Endothelial cell of umbilical vein (primary cell): ENCODE measurements at regions not wholly inside any gene's neighbourhood (a gene's known extent, or its start where the extent isn't known, plus 50 kb on each side); places are given as distances from the start of the nearest gene placed in this dataset.

Source experiments
- BruUV-seq: library from RNA; stranded (reverse); fragments of 400-500 nt; replicated peaks from 2 replicates; lab custom pipeline; 2021; lab: Mats Ljungman, UMichigan
- CTCF ChIA-PET: fragments of 300-600, 350-600 bp; sonication (Branson Sonifier 250); formaldehyde crosslinking; loops from one replicate; lab custom pipeline; 2021; ENCODE audit warnings: antibody characterized with exemption, inconsistent platforms; lab: Charles Lee
- POLR2A ChIA-PET: fragments of 300-600, 350-600 bp; sonication (Branson Sonifier 250); formaldehyde crosslinking; loops from one replicate; lab custom pipeline; 2021; ENCODE audit warnings: antibody characterized with exemption, inconsistent platforms; lab: Charles Lee
- DNase-seq: peaks from one replicate; pipeline ENCODE4 v3.0.0-alpha.2; 2011; ENCODE audit warnings: low read depth, low spot score
- FAIRE-seq: peaks from 2 replicates; lab custom pipeline; 2011; peaks lifted over from hg19 to GRCh38; lab: Jason Lieb, UNC
- H2AFZ ChIP-seq: 2 replicates; pipeline ENCODE4 v1.6.0; 2012; ENCODE audit warnings: low read depth, low read length, control low read depth, inconsistent platforms
- H3K27ac ChIP-seq: 2 replicates; pipeline ENCODE4 v1.5.1; 2011; ENCODE audit warnings: low read depth, mild to moderate bottlenecking, control low read depth, low read length, moderate library complexity; ENCODE audit not compliant: insufficient read depth
- H3K27me3 ChIP-seq, 2 experiments: 2 replicates each; pipeline versions ENCODE4 v1.6.0 to v1.6.1; 2011; ENCODE audit warnings: low read length in 2 of 2, mixed read lengths in 1 of 2; ENCODE audit not compliant: control insufficient read depth in 2 of 2, insufficient read depth in 2 of 2
- H3K36me3 ChIP-seq, 2 experiments: 2 replicates in 1 of 2; 3 replicates in 1 of 2; pipeline ENCODE4 v1.5.1; 2011; ENCODE audit warnings: low read length in 2 of 2, mild to moderate bottlenecking in 1 of 2, moderate library complexity in 1 of 2; ENCODE audit not compliant: control insufficient read depth in 2 of 2, insufficient read depth in 2 of 2; ENCODE audit errors: extremely low read depth in 1 of 2
- H3K4me1 ChIP-seq: 3 replicates; pipeline ENCODE4 v1.5.1; 2011; ENCODE audit warnings: mild to moderate bottlenecking, low read length; ENCODE audit not compliant: control insufficient read depth, insufficient read depth; ENCODE audit errors: extremely low read depth
- H3K4me2 ChIP-seq: 2 replicates; pipeline ENCODE4 v1.6.1; 2011; ENCODE audit warnings: low read length, control low read depth, mixed read lengths; ENCODE audit not compliant: insufficient read depth
- H3K4me3 ChIP-seq, 3 experiments: fragments of 200-600 bp in 1 of 3; sonication (generic), shearing (Covaris generic) in 1 of 3; replicated peaks in 1 of 3; 2 replicates each; pipeline ENCODE4 v1.5.1; 2011 to 2016; ENCODE audit warnings: control low read depth in 3 of 3, low read length in 3 of 3, mild to moderate bottlenecking in 2 of 3, inconsistent platforms in 1 of 3, low read depth in 1 of 3, moderate library complexity in 1 of 3; ENCODE audit not compliant: insufficient read depth in 1 of 3
- H3K79me2 ChIP-seq: 2 replicates; pipeline ENCODE4 v1.6.0; 2012; ENCODE audit warnings: low read length, inconsistent platforms; ENCODE audit not compliant: control insufficient read depth, insufficient read depth
- H3K9ac ChIP-seq: replicated peaks from 2 replicates; pipeline ENCODE3; 2011; ENCODE audit warnings: low read length, control low read depth; ENCODE audit not compliant: insufficient read depth; ENCODE audit errors: extremely low read depth
- H3K9me1 ChIP-seq: replicated peaks from 3 replicates; pipeline ENCODE4 v1.6.0; 2011; ENCODE audit warnings: mild to moderate bottlenecking, low read length; ENCODE audit not compliant: control insufficient read depth, insufficient read depth; ENCODE audit errors: extremely low read depth
- H3K9me3 ChIP-seq: replicated peaks from 2 replicates; pipeline ENCODE4 v1.5.1; 2012; ENCODE audit warnings: low read length, inconsistent platforms; ENCODE audit not compliant: control insufficient read depth, insufficient read depth
- H4K20me1 ChIP-seq: replicated peaks from 2 replicates; pipeline ENCODE3; 2011; ENCODE audit warnings: mild to moderate bottlenecking, low read length; ENCODE audit not compliant: control insufficient read depth, insufficient read depth; ENCODE audit errors: extremely low read depth
- EZH2 ChIP-seq: IDR thresholded peaks from 2 replicates; pipeline ENCODE4 v1.6.1; 2012; ENCODE audit warnings: borderline replicate concordance, low read depth, mild to moderate bottlenecking, moderate library complexity, low read length, inconsistent platforms; ENCODE audit not compliant: severe bottlenecking
- FOS ChIP-seq: IDR thresholded peaks from 2 replicates; pipeline ENCODE4 v1.6.1; 2011; ENCODE audit warnings: mild to moderate bottlenecking, low read length, moderate library complexity, borderline replicate concordance; ENCODE audit not compliant: insufficient read depth
- GATA2 ChIP-seq: IDR thresholded peaks from 2 replicates; pipeline ENCODE4 v1.7.0; 2011; ENCODE audit warnings: low read depth, mild to moderate bottlenecking, moderate library complexity, mixed read lengths, low read length; ENCODE audit not compliant: insufficient read length, insufficient read depth
- JUN ChIP-seq: IDR thresholded peaks from 2 replicates; pipeline ENCODE4 v1.6.1; 2011; ENCODE audit warnings: borderline replicate concordance, low read depth; ENCODE audit not compliant: insufficient read length, insufficient read depth
- MYC ChIP-seq: IDR thresholded peaks from one replicate; pipeline ENCODE4 v1.6.1; 2011; ENCODE audit warnings: mild to moderate bottlenecking, low read depth, low read length
- POLR2A ChIP-seq: IDR thresholded peaks from 2 replicates; pipeline ENCODE4 v1.6.1; 2012; ENCODE audit warnings: low read depth, mild to moderate bottlenecking, control low read depth, low read length
- POLR2AphosphoS5 ChIP-seq: IDR thresholded peaks from 2 replicates; pipeline ENCODE4 v1.6.1; 2012; ENCODE audit warnings: low read depth, mild to moderate bottlenecking, control low read depth, low read length, moderate library complexity; ENCODE audit not compliant: insufficient read depth
- dilution Hi-C: fragments of 300-500 bp; cut with MboI; formaldehyde crosslinking; loops from one replicate; pipeline ENCODE4 v1.15.0; 2019; ENCODE audit warnings: low sequenced_read_pairs; ENCODE audit not compliant: extremely low pct_ligation_motif_present
- intact Hi-C: fragments of 100-400 bp; cut with micrococcal nuclease; formaldehyde crosslinking; loops from one replicate; pipeline ENCODE4 v1.10.0; 2022
- TF ChIP-seq, protein P1 (sequence below): IDR thresholded peaks from 2 replicates; pipeline ENCODE4 v1.6.1; 2011; ENCODE audit not compliant: insufficient read depth, insufficient read length
- TF ChIP-seq, protein P2 (sequence below), 2 donors: IDR thresholded peaks; 1 replicate in 1 of 2; 2 replicates in 1 of 2; pipeline ENCODE4 v1.5.1; 2011; ENCODE audit warnings: low read length in 2 of 2, mild to moderate bottlenecking in 2 of 2, moderate library complexity in 2 of 2, control low read depth in 1 of 2, inconsistent platforms in 1 of 2, low read depth in 1 of 2; ENCODE audit not compliant: insufficient read depth in 1 of 2; ENCODE audit errors: extremely low read depth in 1 of 2

- Histone ChIP-seq H2AFZ (no peak overlapping the region), H3K27me3 (no peaks in the 10 kb centered on the region), H3K9ac (no peak overlapping the region), H4K20me1 (no peaks in the 10 kb centered on the region), H3K27ac (no peak overlapping the region), H3K9me3 (no peaks in the 10 kb centered on the region), H3K9me1 (no peaks in the 10 kb centered on the region), H3K4me3 (no peak overlapping the region), H3K36me3 (no peaks in the 10 kb centered on the region), H3K4me1 (no peaks in the 10 kb centered on the region), H3K79me2 (no peaks in the 10 kb centered on the region), H3K4me2 (no peak overlapping the region)
- intact Hi-C loops: loop anchor here (1.0 kb wide), 3 partner anchors 890 to 1486 kb away; no protein-coding TSS in a partner anchor
- no TSS peak for BruUV-seq
- FAIRE-seq (no peak), DNase-seq (no peak)
- TF ChIP-seq, protein P1, sequence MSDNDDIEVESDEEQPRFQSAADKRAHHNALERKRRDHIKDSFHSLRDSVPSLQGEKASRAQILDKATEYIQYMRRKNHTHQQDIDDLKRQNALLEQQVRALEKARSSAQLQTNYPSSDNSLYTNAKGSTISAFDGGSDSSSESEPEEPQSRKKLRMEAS: no peak
- TF ChIP-seq EZH2: no peak
- TF ChIP-seq POLR2A: no peak
- no peak for TF ChIP-seq MYC
- TF ChIP-seq GATA2: no peak
- TF ChIP-seq, protein P2, sequence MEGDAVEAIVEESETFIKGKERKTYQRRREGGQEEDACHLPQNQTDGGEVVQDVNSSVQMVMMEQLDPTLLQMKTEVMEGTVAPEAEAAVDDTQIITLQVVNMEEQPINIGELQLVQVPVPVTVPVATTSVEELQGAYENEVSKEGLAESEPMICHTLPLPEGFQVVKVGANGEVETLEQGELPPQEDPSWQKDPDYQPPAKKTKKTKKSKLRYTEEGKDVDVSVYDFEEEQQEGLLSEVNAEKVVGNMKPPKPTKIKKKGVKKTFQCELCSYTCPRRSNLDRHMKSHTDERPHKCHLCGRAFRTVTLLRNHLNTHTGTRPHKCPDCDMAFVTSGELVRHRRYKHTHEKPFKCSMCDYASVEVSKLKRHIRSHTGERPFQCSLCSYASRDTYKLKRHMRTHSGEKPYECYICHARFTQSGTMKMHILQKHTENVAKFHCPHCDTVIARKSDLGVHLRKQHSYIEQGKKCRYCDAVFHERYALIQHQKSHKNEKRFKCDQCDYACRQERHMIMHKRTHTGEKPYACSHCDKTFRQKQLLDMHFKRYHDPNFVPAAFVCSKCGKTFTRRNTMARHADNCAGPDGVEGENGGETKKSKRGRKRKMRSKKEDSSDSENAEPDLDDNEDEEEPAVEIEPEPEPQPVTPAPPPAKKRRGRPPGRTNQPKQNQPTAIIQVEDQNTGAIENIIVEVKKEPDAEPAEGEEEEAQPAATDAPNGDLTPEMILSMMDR (IDR thresholded peaks at IDR 0.05; ENCODE audit: extremely low read depth in 1 of 2, insufficient read depth in 1 of 2, low read depth in 1 of 2, low read length in 2 of 2): no peak
- no peak for TF ChIP-seq POLR2AphosphoS5
- TF ChIP-seq JUN: no peak
- no peak for TF ChIP-seq FOS
- ChIA-PET POLR2A (no interaction called here), CTCF (interaction anchor here (0.5 to 2.8 kb wide), 8 partner anchors 8 to 1451 kb away, joined by 3 to 10 read pairs (median 5); no protein-coding TSS in a partner anchor)
- dilution Hi-C loops: no loop called here
These were observed 547.9 kb downstream of the BUD13 start for GRCh38 chr11:116224889-116225200.
